ENCODE measurements at regions not wholly inside any gene's neighbourhood (a gene's known extent, or its start where the extent isn't known, plus 50 kb on each side); places are given as distances from the start of the nearest gene placed in this dataset.

DNA sequence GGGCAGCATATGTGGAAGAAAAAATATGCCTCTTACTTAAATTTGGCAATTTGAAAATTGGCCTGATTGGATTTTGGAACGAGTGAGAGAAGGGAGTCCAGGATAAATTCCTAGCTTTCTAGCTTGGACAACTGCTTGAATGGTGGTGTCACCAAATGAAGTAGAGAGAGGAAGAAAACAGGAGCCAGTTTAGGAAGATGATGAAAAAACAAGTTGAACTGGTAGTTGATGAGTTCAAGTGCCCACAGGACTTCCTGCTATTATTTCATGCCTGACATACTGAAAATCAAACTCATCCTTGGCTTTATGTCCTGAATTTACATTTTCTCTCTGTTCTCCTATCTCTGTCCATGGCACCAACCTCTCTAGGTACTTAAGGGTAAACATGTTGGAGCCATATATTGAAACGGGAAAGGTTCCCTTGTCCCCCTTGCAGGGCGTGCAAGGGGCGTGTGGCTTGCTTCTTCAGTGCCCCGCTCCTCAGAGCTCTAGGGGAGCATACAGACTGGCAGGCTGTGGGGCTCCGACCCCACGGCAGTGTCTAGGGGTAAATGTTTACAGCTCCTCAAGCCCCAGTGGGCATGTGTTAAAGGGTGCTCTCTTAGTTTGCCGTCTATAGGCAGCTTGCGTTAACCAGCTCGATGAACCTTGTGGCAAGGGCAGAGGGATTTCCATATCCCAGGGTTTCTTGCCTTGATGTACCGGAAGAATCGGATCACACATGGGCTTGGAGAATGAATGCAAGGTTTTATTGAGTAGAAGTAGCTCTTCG lies 250.7 kb upstream of the PGRMC2 start:
- TF ChIP-seq, protein P1, sequence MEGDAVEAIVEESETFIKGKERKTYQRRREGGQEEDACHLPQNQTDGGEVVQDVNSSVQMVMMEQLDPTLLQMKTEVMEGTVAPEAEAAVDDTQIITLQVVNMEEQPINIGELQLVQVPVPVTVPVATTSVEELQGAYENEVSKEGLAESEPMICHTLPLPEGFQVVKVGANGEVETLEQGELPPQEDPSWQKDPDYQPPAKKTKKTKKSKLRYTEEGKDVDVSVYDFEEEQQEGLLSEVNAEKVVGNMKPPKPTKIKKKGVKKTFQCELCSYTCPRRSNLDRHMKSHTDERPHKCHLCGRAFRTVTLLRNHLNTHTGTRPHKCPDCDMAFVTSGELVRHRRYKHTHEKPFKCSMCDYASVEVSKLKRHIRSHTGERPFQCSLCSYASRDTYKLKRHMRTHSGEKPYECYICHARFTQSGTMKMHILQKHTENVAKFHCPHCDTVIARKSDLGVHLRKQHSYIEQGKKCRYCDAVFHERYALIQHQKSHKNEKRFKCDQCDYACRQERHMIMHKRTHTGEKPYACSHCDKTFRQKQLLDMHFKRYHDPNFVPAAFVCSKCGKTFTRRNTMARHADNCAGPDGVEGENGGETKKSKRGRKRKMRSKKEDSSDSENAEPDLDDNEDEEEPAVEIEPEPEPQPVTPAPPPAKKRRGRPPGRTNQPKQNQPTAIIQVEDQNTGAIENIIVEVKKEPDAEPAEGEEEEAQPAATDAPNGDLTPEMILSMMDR (conservative IDR thresholded peaks at IDR 0.05) = no peak
- no peak for TF ChIP-seq EZH2 (IDR thresholded peaks at IDR 0.05; ENCODE audit: low read depth)
